Smooth muscle cell (in vitro differentiated cells): ENCODE measurements at regions not wholly inside any gene's neighbourhood (a gene's known extent, or its start where the extent isn't known, plus 50 kb on each side); places are given as distances from the start of the nearest gene placed in this dataset.

Source experiments
- DNase-seq: peaks from one replicate; lab custom pipeline; 2025; ENCODE audit not compliant: unreplicated experiment; lab: John Stamatoyannopoulos, UW
- H2AFZ ChIP-seq: fragments of 200-600 bp; sonication (generic); 2 replicates; pipeline ENCODE4 v1.6.0; 2016; ENCODE audit warnings: antibody characterized with exemption, low read depth, mild to moderate bottlenecking
- H3F3A ChIP-seq: fragments of 200-600 bp; sonication (generic); 2 replicates; pipeline ENCODE4 v1.6.0; 2017; ENCODE audit warnings: antibody characterized with exemption, low read depth
- H3K27ac ChIP-seq: fragments of 200-600 bp; sonication (generic); 2 replicates; pipeline ENCODE4 v1.5.1; 2016; ENCODE audit warnings: low read depth, mild to moderate bottlenecking
- H3K27me3 ChIP-seq: fragments of 200-600 bp; sonication (generic); 2 replicates; pipeline ENCODE4 v1.6.1; 2016; ENCODE audit warnings: low read depth, mild to moderate bottlenecking
- H3K36me3 ChIP-seq: fragments of 200-600 bp; sonication (generic); 2 replicates; pipeline ENCODE4 v1.5.1; 2016; ENCODE audit warnings: low read depth
- H3K4me1 ChIP-seq: fragments of 200-600 bp; sonication (generic); 2 replicates; pipeline ENCODE4 v1.5.1; 2016; ENCODE audit warnings: low read depth
- H3K4me2 ChIP-seq: fragments of 200-600 bp; sonication (generic); 2 replicates; pipeline ENCODE4 v1.6.0; 2016; ENCODE audit warnings: mild to moderate bottlenecking
- H3K4me3 ChIP-seq: fragments of 200-600 bp; sonication (generic); 2 replicates; pipeline ENCODE4 v1.5.1; 2016; ENCODE audit warnings: mild to moderate bottlenecking
- H3K79me2 ChIP-seq: fragments of 200-600 bp; sonication (generic); 2 replicates; pipeline ENCODE4 v1.6.0; 2016; ENCODE audit warnings: low read depth, mild to moderate bottlenecking
- H3K9ac ChIP-seq: fragments of 200-600 bp; sonication (generic); 2 replicates; pipeline ENCODE4 v1.6.0; 2016; ENCODE audit warnings: low read depth
- H3K9me3 ChIP-seq: fragments of 200-600 bp; sonication (generic); replicated peaks from 2 replicates; pipeline ENCODE4 v1.5.1; 2016; ENCODE audit warnings: low read depth
- H4K20me1 ChIP-seq: fragments of 200-600 bp; sonication (generic); 2 replicates; pipeline ENCODE4 v1.6.0; 2016; ENCODE audit warnings: low read depth
- WGBS: methylation state at CpG from one replicate; pipeline ENCODE4 v1.1.7; 2016; ENCODE audit warnings: low lambda C conversion rate; 5-methylcytosine and 5-hydroxymethylcytosine counted together
- TF ChIP-seq, protein P1 (sequence below): fragments of 200-600 bp; sonication (generic); IDR thresholded peaks from 2 replicates; pipeline ENCODE4 v1.5.1; 2017; ENCODE audit warnings: borderline replicate concordance, mild to moderate bottlenecking, antibody characterized with exemption; ENCODE audit not compliant: insufficient read depth, poor library complexity, severe bottlenecking

DNA sequence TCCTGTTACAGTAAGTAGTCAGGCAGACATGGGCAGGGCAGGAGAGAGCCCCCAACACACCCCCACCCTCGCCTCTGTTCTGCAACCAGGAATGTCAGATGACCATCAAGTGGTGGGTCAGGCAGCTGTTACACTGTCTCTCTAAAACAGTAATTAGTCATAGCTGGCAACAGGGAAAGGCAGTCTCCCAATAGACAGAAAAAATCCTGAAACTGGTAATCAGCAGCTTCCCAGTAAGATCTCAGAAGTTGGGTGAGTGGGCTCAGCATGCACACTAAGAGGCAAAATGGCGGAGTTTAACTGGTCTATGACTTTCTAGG is 90.2 kb downstream of the C5orf15 start:
- no peaks in the 10 kb centered on the region for H3K4me1 ChIP-seq
- no peak for DNase-seq
- H3F3A ChIP-seq: no peaks in the 10 kb centered on the region
- H2AFZ ChIP-seq: no peak overlapping the region
- H3K79me2 ChIP-seq: no peaks in the 10 kb centered on the region
- H3K9me3 ChIP-seq: no peaks in the 10 kb centered on the region
- H4K20me1 ChIP-seq: no peaks in the 10 kb centered on the region
- no peak overlapping the region for H3K4me3 ChIP-seq
- no peak overlapping the region for H3K9ac ChIP-seq
- TF ChIP-seq, protein P1, sequence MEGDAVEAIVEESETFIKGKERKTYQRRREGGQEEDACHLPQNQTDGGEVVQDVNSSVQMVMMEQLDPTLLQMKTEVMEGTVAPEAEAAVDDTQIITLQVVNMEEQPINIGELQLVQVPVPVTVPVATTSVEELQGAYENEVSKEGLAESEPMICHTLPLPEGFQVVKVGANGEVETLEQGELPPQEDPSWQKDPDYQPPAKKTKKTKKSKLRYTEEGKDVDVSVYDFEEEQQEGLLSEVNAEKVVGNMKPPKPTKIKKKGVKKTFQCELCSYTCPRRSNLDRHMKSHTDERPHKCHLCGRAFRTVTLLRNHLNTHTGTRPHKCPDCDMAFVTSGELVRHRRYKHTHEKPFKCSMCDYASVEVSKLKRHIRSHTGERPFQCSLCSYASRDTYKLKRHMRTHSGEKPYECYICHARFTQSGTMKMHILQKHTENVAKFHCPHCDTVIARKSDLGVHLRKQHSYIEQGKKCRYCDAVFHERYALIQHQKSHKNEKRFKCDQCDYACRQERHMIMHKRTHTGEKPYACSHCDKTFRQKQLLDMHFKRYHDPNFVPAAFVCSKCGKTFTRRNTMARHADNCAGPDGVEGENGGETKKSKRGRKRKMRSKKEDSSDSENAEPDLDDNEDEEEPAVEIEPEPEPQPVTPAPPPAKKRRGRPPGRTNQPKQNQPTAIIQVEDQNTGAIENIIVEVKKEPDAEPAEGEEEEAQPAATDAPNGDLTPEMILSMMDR: no peak
- WGBS: 74% methylated on average over 2 of the region's 2 CpGs
- peaks cover 6% of the 10 kb centered on the region for H3K27me3 ChIP-seq
- H3K4me2 ChIP-seq: no peak overlapping the region
- H3K36me3 ChIP-seq: no peaks in the 10 kb centered on the region
- no peak overlapping the region for H3K27ac ChIP-seq

DNA sequence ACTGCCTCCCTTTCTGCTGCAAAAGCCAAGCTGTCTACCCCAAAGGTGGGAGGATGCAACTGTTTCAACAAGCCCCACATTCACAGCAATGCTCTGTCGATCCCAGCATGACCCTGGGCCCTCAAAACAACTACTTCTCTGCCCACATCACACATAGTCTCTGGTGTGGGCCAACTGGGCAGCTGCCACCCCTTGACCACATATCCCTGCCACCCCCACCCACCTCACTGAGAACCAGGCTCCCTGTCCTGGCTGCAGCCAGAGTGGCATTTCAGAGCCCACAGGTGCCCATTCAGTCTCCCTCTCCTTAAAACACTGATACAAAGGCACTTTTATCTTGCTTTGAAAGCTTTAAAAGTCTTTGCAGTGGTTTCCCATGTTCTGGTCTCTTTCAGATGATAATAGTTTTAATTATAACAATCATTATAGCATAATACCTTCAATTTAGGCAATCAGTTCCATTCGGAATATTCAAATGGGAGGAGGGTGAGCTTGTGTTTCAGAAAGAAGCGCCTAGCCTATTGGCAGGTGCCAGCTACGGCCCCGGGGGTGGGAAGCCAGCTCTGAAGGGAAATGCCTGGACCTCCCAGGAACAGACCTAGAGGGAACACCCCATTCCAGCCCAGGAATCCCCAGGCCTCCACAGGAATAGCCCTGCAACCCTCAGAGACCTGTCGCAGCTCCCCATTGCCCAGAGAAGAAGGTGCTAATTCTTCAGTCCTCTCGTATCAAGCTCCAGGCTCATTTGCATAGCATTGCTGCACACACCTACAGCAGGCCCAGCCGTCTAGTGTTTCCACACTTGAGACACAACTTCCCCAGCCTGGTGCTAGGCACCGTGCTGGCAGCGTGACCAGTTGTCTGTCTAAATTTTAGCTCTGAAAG is 90.8 kb downstream of the C5orf15 start:
- Histone ChIP-seq H3K4me2 (no peak overlapping the region), H3K9me3 (no peaks in the 10 kb centered on the region), H3K4me3 (no peak overlapping the region), H3K27me3 (peaks cover 6% of the 10 kb centered on the region), H3K36me3 (no peaks in the 10 kb centered on the region), H3F3A (no peaks in the 10 kb centered on the region), H2AFZ (no peak overlapping the region), H4K20me1 (no peaks in the 10 kb centered on the region), H3K4me1 (no peaks in the 10 kb centered on the region), H3K9ac (no peak overlapping the region), H3K27ac (no peak overlapping the region), H3K79me2 (no peaks in the 10 kb centered on the region)
- TF ChIP-seq, protein P1: no peak
- 80% methylated on average over 10 of the region's 10 CpGs for whole genome bisulfite sequencing
- DNase-seq: no peak

DNA sequence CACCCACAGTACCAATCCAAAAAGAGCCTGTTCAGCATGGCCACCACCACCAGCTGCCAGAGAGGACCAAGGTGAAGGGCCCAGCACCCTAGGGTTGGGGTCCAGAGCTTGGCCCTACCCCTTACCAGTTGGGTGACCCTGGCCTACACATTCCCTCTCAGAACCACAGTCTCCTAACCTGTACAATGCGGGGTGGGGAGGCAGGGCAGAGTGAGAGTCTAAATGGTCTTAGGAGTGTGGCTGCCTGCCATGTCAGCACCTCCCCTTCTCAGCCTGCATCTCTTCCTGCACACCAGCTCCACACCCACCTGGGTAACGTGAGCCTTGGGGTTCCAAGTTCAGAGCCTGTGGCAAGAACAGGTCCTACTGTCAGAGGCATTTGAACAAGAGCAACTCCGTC is 92.2 kb downstream of the C5orf15 start:
- TF ChIP-seq, protein P1: no peak
- no peaks in the 10 kb centered on the region for H3K4me1 ChIP-seq
- no peak for DNase-seq
- no peak overlapping the region for H3K27ac ChIP-seq
- H3K9me3 ChIP-seq: no peaks in the 10 kb centered on the region
- 79% methylated on average over 3 of the region's 3 CpGs for WGBS
- no peaks in the 10 kb centered on the region for H4K20me1 ChIP-seq
- no peak overlapping the region for H3K4me3 ChIP-seq
- no peaks in the 10 kb centered on the region for H3K79me2 ChIP-seq
- H3F3A ChIP-seq: no peaks in the 10 kb centered on the region
- no peak overlapping the region for H3K9ac ChIP-seq
- no peak overlapping the region for H2AFZ ChIP-seq
- H3K4me2 ChIP-seq: no peak overlapping the region
- H3K36me3 ChIP-seq: no peaks in the 10 kb centered on the region
- peaks cover 6% of the 10 kb centered on the region for H3K27me3 ChIP-seq

DNA sequence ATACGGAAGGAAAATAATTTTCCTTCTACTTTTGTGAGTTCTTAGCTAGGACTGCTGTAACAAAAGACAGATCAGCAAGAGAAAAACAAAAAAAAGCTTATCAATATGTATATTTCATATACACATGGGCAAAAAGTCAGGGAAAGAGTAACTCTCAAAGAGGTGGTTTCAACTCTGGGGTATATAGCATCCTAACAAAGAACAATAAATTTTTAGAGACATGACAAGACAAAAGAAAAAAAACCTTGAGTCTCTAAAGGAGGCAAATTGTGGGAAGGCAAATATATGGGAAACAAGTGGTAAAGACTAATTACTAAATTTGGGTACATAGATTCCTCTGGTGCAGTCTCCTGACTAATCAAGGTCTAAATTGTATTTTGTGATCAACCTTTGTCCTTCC is 93.2 kb downstream of the C5orf15 start:
- DNase-seq: no peak
- Histone ChIP-seq H3F3A (no peaks in the 10 kb centered on the region), H2AFZ (no peak overlapping the region), H4K20me1 (no peaks in the 10 kb centered on the region), H3K9me3 (no peaks in the 10 kb centered on the region), H3K4me1 (no peaks in the 10 kb centered on the region), H3K36me3 (no peaks in the 10 kb centered on the region), H3K27ac (no peak overlapping the region), H3K79me2 (no peaks in the 10 kb centered on the region), H3K4me3 (no peak overlapping the region), H3K27me3 (peaks cover 3% of the 10 kb centered on the region), H3K4me2 (no peak overlapping the region), H3K9ac (no peak overlapping the region)
- WGBS: 92% methylated on average over 1 of the region's 1 CpG
- TF ChIP-seq, protein P1: no peak
